ENCODE measurements at regions not wholly inside any gene's neighbourhood (a gene's known extent, or its start where the extent isn't known, plus 50 kb on each side); places are given as distances from the start of the nearest gene placed in this dataset.

DNA sequence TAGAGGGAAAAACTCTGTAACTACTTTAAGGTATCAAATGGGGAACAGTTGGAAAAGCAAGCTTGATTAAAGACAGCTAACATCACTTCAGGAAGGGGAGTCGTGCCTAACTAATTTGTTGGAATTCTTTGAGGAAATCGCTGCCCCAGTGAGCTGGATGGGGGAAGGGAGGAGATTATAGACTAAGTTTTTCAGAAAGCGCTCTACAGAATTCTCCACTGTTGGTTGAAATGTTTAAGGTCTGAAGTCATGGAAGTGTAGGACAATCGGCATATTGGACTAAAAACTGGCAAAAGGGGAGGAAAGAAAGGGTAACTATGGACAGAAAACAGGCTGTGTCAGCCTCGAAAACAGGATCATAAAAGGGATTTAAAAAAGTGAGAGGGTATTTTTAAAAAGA lies 229.9 kb upstream of the HMGA2 start:
- Histone ChIP-seq H3K27me3 (no peaks in the 10 kb centered on the region), H3K27ac (no peak overlapping the region), H4K20me1 (no peaks in the 10 kb centered on the region), H3K36me3 (no peaks in the 10 kb centered on the region), H3K4me2 (no peak overlapping the region), H3K4me3 (no peak overlapping the region), H3K9me3 (no peaks in the 10 kb centered on the region), H3K9ac (no peak overlapping the region), H3K4me1 (no peaks in the 10 kb centered on the region)
- no peak for TF ChIP-seq Cebpa-rat (IDR thresholded peaks at IDR 0.05)

DNA sequence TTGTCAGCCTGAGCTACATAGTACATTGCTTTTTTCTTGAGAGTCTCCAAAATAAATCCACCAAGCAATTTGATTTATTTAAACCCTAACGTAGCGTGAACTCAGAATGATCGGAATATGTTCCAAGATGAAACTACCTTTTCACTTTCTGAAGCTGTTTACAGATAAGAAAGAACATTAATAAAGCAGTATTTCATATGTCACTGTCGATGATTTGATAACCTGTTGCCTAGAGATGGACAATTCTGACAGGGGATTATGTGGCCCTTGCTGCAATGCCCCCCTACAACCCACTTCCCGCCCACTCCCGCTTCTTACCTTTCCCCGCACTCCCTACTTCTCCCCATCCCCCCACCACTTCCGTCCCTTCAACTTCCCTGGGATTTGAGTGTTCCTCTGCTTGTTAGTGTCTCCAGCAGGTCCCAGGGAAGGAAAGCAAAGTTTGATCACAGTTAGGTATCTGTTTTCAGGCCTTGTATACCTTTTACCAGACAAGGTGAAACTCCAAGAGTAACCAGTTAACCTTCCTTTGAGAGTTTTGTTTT lies 229.2 kb upstream of the HMGA2 start:
- no peak for TF ChIP-seq Cebpa-rat (IDR thresholded peaks at IDR 0.05)
- Histone ChIP-seq H3K9ac (no peak overlapping the region), H3K4me2 (no peak overlapping the region)

DNA sequence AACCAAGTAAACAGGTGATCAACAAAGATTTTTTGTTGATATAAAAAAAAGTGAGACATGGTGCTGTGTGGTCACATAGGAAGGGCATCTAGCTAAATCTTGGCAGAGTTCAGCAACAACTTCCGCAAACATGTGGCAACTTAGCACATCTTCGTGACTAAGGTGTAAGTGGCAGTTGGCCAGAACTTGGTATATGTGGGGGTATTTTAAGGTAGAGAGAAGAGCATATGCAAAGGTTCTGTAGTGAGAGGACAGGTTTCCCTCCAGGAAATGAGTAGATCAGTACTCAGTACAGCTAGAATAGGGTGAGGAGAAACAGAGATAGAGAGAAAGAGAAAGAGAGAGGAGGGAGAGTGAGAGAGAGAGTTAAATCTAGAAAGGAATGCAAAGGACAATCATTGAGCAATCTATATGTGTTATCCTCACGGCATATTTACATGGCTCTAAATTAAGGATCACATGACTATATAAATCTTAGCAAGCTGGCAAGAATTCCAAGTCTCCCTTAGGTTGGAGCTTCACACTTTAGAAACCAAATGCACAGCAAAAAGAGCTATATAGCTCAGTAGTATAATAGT lies 227.7 kb upstream of the HMGA2 start:
- no peak for TF ChIP-seq Cebpa-rat (IDR thresholded peaks at IDR 0.05)
- no peaks in the 10 kb centered on the region for H3K27me3 ChIP-seq
- no peak overlapping the region for H3K4me3 ChIP-seq
- no peaks in the 10 kb centered on the region for H3K36me3 ChIP-seq
- no peak overlapping the region for H3K4me2 ChIP-seq
- H3K9me3 ChIP-seq: no peaks in the 10 kb centered on the region
- no peak overlapping the region for H3K9ac ChIP-seq
- H4K20me1 ChIP-seq: no peaks in the 10 kb centered on the region
- no peak overlapping the region for H3K27ac ChIP-seq
- H3K4me1 ChIP-seq: no peaks in the 10 kb centered on the region

More for the DNA sequence above, 229.2 kb upstream of the HMGA2 start:
- Histone ChIP-seq H3K27ac (no peak overlapping the region), H3K4me1 (no peaks in the 10 kb centered on the region), H3K27me3 (no peaks in the 10 kb centered on the region), H3K36me3 (no peaks in the 10 kb centered on the region), H3K4me3 (no peak overlapping the region), H3K9me3 (no peaks in the 10 kb centered on the region), H4K20me1 (no peaks in the 10 kb centered on the region)

DNA sequence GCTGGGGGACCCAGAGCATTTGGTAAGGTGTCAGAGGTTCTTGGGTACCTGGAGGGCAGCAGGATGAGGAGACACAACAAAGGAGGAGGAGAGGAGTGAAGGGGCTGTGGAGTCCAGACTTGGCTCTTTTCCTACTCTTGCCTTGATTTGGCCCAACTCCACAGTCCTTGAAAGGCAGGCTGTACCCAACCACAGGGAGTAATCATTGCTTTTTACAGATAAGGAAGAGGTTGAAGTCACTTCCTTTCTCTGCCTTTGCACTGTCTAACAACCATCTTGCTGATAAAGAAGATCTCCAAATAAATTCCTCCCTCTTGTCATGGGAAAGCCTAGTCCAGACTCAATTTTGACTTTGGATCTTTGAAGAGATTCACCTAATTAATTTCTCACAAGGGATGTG lies 226.8 kb upstream of the HMGA2 start:
- H3K27ac ChIP-seq: no peak overlapping the region
- no peak overlapping the region for H3K4me3 ChIP-seq
- no peaks in the 10 kb centered on the region for H3K9me3 ChIP-seq
- no peaks in the 10 kb centered on the region for H3K4me1 ChIP-seq
- no peak overlapping the region for H3K4me2 ChIP-seq
- no peaks in the 10 kb centered on the region for H4K20me1 ChIP-seq
- H3K27me3 ChIP-seq: no peaks in the 10 kb centered on the region
- no peak for TF ChIP-seq Cebpa-rat (IDR thresholded peaks at IDR 0.05)
- no peak overlapping the region for H3K9ac ChIP-seq
- no peaks in the 10 kb centered on the region for H3K36me3 ChIP-seq

- Histone ChIP-seq H3K36me3 (no peaks in the 10 kb centered on the region), H3K4me1 (no peaks in the 10 kb centered on the region), H3K27ac (no peak overlapping the region), H3K9ac (no peak overlapping the region), H3K9me3 (no peaks in the 10 kb centered on the region), H3K4me3 (no peak overlapping the region), H3K4me2 (no peak overlapping the region), H4K20me1 (no peaks in the 10 kb centered on the region), H3K27me3 (no peaks in the 10 kb centered on the region)
- no peak for TF ChIP-seq Cebpa-rat (IDR thresholded peaks at IDR 0.05)
Measured at GRCh38 chr12:65598688-65599087, 225.6 kb upstream of the HMGA2 start.

- H3K9ac ChIP-seq: no peak overlapping the region
- H3K9me3 ChIP-seq: no peaks in the 10 kb centered on the region
- H3K4me3 ChIP-seq: no peak overlapping the region
- H3K27me3 ChIP-seq: no peaks in the 10 kb centered on the region
- H3K27ac ChIP-seq: no peak overlapping the region
- no peaks in the 10 kb centered on the region for H3K36me3 ChIP-seq
- H3K4me1 ChIP-seq: no peaks in the 10 kb centered on the region
- no peak overlapping the region for H3K4me2 ChIP-seq
- TF ChIP-seq Cebpa-rat (IDR thresholded peaks at IDR 0.05): no peak
- H4K20me1 ChIP-seq: no peaks in the 10 kb centered on the region
Measured at GRCh38 chr12:65602253-65602609, 222.1 kb upstream of the HMGA2 start.

- no peak overlapping the region for H3K27ac ChIP-seq
- no peak overlapping the region for H3K4me2 ChIP-seq
- TF ChIP-seq Cebpa-rat (IDR thresholded peaks at IDR 0.05): no peak
- peaks cover 3% of the 10 kb centered on the region for H3K9me3 ChIP-seq
- H3K27me3 ChIP-seq: no peaks in the 10 kb centered on the region
- no peaks in the 10 kb centered on the region for H3K36me3 ChIP-seq
- no peak overlapping the region for H3K4me3 ChIP-seq
- no peaks in the 10 kb centered on the region for H3K4me1 ChIP-seq
- no peaks in the 10 kb centered on the region for H4K20me1 ChIP-seq
- H3K9ac ChIP-seq: no peak overlapping the region
Measured at GRCh38 chr12:65602610-65603295, 221.5 kb upstream of the HMGA2 start.

DNA sequence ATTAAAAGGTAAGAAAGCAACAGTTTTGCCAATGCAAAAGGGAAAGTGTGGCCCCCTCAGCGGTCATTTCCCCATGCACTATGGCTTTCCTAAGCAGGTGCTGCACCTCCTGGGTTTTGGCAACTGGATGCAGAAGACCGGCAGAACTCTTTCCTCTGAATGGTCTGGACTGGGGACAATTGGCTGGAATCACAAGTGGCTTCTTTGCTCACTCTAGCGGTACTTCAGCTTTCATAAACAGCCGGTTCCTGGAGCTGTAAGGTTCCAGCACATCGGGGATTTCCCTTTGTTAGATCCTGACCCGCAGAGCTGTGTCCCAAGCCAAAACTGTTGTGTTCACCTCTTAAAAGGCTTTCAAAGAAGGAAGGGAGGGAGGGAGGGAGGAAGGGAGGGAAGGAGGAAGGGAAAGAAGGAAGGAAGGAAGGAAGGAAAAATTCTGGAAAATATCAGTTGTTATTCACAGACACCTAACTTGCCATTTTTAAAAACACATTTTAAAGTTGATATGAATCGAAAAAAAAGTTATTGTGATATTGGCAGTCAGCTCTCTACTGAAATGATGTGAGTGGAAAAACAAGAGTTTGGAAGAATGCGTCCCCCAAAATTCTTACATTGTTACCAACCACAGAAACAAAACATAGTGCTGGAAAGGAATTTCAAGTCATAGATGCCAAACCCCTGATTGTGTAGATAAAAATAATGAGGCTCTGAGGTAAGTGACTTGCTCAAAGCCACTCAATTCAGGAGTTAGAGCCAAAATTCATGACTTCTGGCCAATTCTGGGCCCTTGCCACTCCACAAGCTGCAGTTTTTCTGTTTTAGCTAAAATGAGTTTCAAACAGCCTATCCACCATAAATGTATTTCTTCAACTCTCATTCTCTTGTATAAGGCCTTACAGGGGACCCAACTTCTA lies 220.6 kb upstream of the HMGA2 start:
- Histone ChIP-seq H3K9ac (no peak overlapping the region), H3K27me3 (no peaks in the 10 kb centered on the region), H3K4me2 (no peak overlapping the region), H3K4me3 (no peak overlapping the region), H4K20me1 (no peaks in the 10 kb centered on the region), H3K4me1 (no peaks in the 10 kb centered on the region), H3K9me3 (peaks cover 5% of the 10 kb centered on the region), H3K36me3 (no peaks in the 10 kb centered on the region), H3K27ac (no peak overlapping the region)
- no peak for TF ChIP-seq Cebpa-rat (IDR thresholded peaks at IDR 0.05)

DNA sequence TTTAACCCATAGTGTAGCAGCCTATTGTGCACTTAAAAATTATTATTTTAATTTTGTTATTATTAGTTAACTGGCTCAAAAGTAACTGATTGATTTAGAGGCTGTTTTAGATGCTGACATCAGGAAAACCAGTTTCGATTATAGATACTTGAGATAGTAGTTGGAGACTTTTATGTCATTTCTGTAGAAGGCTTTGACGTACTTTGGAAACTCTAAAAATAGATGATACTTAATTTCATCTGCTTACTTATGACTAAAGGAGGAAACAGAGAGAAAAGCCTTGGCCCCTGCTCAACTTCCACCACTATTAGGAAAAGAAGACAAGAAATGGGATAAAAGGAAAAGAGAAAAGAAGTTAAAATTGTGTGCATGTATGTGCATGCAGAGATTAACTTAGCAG lies 219.3 kb upstream of the HMGA2 start:
- Histone ChIP-seq H3K4me2 (no peak overlapping the region), H3K27ac (no peak overlapping the region), H3K27me3 (no peaks in the 10 kb centered on the region), H3K9ac (no peak overlapping the region), H3K4me3 (no peak overlapping the region), H4K20me1 (no peaks in the 10 kb centered on the region), H3K4me1 (no peaks in the 10 kb centered on the region), H3K9me3 (peaks cover 5% of the 10 kb centered on the region), H3K36me3 (no peaks in the 10 kb centered on the region)
- no peak for TF ChIP-seq Cebpa-rat (IDR thresholded peaks at IDR 0.05)

Data from BLaER1 (cell line).